Mesendoderm (in vitro differentiated cells): ENCODE measurements at regions not wholly inside any gene's neighbourhood (a gene's known extent, or its start where the extent isn't known, plus 50 kb on each side); places are given as distances from the start of the nearest gene placed in this dataset.

Experiments
- DNase-seq: peaks from one replicate; pipeline ENCODE4 v3.0.0; 2013
- H2AK5ac ChIP-seq: 2 replicates; pipeline ENCODE4 v1.6.1; 2013; ENCODE audit warnings: low read length, inconsistent platforms
- H2BK120ac ChIP-seq: 2 replicates; pipeline ENCODE4 v1.6.1; 2013; ENCODE audit warnings: low read depth, mild to moderate bottlenecking, low read length, moderate library complexity, mixed read lengths
- H2BK15ac ChIP-seq: replicated peaks from 2 replicates; pipeline ENCODE4 v1.6.1; 2013; ENCODE audit warnings: low read depth, mild to moderate bottlenecking, moderate library complexity
- H2BK5ac ChIP-seq: 2 replicates; pipeline ENCODE4 v1.6.1; 2013; ENCODE audit warnings: low read length, inconsistent platforms
- H3K18ac ChIP-seq: 2 replicates; pipeline ENCODE4 v1.6.1; 2013; ENCODE audit warnings: mild to moderate bottlenecking, low read length, mixed read lengths
- H3K23ac ChIP-seq: one replicate; pipeline ENCODE4 v1.6.1; 2013; ENCODE audit warnings: low read length
- H3K27ac ChIP-seq: 2 replicates; pipeline ENCODE4 v1.5.1; 2013; ENCODE audit warnings: low read depth, mild to moderate bottlenecking, inconsistent platforms, low read length, moderate library complexity
- H3K27me3 ChIP-seq: 2 replicates; pipeline ENCODE4 v1.6.1; 2013; ENCODE audit warnings: low read length, control low read depth, mild to moderate bottlenecking, inconsistent platforms; ENCODE audit not compliant: insufficient read depth, poor library complexity
- H3K36me3 ChIP-seq: 2 replicates; pipeline ENCODE4 v1.6.1; 2013; ENCODE audit warnings: low read length, inconsistent platforms; ENCODE audit not compliant: control insufficient read depth, insufficient read depth
- H3K4ac ChIP-seq: one replicate; pipeline ENCODE4 v1.6.1; 2013; ENCODE audit warnings: low read depth, mild to moderate bottlenecking, low read length, moderate library complexity
- H3K4me1 ChIP-seq: 2 replicates; pipeline ENCODE4 v1.6.1; 2013; ENCODE audit warnings: low read depth, low read length, inconsistent platforms; ENCODE audit not compliant: control insufficient read depth
- H3K4me2 ChIP-seq: 2 replicates; pipeline ENCODE4 v1.6.1; 2013; ENCODE audit warnings: low read length
- H3K4me3 ChIP-seq: 2 replicates; pipeline ENCODE4 v1.5.1; 2013; ENCODE audit warnings: mild to moderate bottlenecking, low read length
- H3K56ac ChIP-seq: one replicate; pipeline ENCODE4 v1.6.1; 2013; ENCODE audit warnings: low read length
- H3K79me1 ChIP-seq: 2 replicates; pipeline ENCODE4 v1.6.1; 2013; ENCODE audit warnings: low read length, inconsistent platforms
- H3K79me2 ChIP-seq: 2 replicates; pipeline ENCODE4 v1.6.1; 2013; ENCODE audit warnings: mild to moderate bottlenecking, low read length; ENCODE audit not compliant: control insufficient read depth, insufficient read depth
- H3K9ac ChIP-seq: 2 replicates; pipeline ENCODE4 v1.6.1; 2013; ENCODE audit warnings: low read length, inconsistent platforms
- H4K5ac ChIP-seq: one replicate; pipeline ENCODE4 v1.6.1; 2013; ENCODE audit warnings: low read length
- H4K8ac ChIP-seq: one replicate; pipeline ENCODE4 v1.6.1; 2013; ENCODE audit warnings: low read depth, mild to moderate bottlenecking, control low read depth, low read length, moderate library complexity
- WGBS: extraction: QIAGEN DNeasy Blood & Tissue Kit; methylation state at CpG from one replicate; pipeline ENCODE4 v1.1.7; 2013; ENCODE audit warnings: low lambda C conversion rate, missing lambda C conversion rate; ENCODE audit not compliant: insufficient coverage; ENCODE audit errors: extremely low coverage; 5-methylcytosine and 5-hydroxymethylcytosine counted together

- Histone ChIP-seq H3K23ac (no peak overlapping the region), H3K4me3 (no peak overlapping the region), H3K79me1 (no peaks in the 10 kb centered on the region), H2BK5ac (no peak overlapping the region), H4K8ac (no peak overlapping the region), H3K56ac (no peak overlapping the region), H3K36me3 (no peaks in the 10 kb centered on the region), H3K79me2 (no peaks in the 10 kb centered on the region), H3K27me3 (no peaks in the 10 kb centered on the region), H2BK15ac (no peak overlapping the region), H3K27ac (no peak overlapping the region), H3K18ac (no peak overlapping the region), H3K4me1 (no peaks in the 10 kb centered on the region), H4K5ac (no peak overlapping the region), H3K9ac (no peak overlapping the region), H2AK5ac (no peak overlapping the region), H2BK120ac (no peak overlapping the region), H3K4me2 (no peak overlapping the region), H3K4ac (no peak overlapping the region)
- WGBS: no CpG with 5 or more reads among the region's 4 CpGs
- no peak for DNase-seq
Observed at GRCh38 chr16:62638324-62638911, 602.2 kb upstream of the CDH8 start.

- no peak overlapping the region for H3K4me2 ChIP-seq
- H4K5ac ChIP-seq: no peak overlapping the region
- no peak overlapping the region for H3K4ac ChIP-seq
- no peak overlapping the region for H3K23ac ChIP-seq
- H3K9ac ChIP-seq: no peak overlapping the region
- no peak overlapping the region for H2BK5ac ChIP-seq
- WGBS: no CpG with 5 or more reads among the region's 2 CpGs
- H3K27me3 ChIP-seq: no peaks in the 10 kb centered on the region
- H3K4me1 ChIP-seq: no peaks in the 10 kb centered on the region
- no peak overlapping the region for H3K56ac ChIP-seq
- H3K27ac ChIP-seq: no peak overlapping the region
- no peak overlapping the region for H2BK120ac ChIP-seq
- H3K4me3 ChIP-seq: no peak overlapping the region
- H3K18ac ChIP-seq: no peak overlapping the region
- no peaks in the 10 kb centered on the region for H3K79me2 ChIP-seq
- no peaks in the 10 kb centered on the region for H3K36me3 ChIP-seq
- no peak overlapping the region for H4K8ac ChIP-seq
- no peaks in the 10 kb centered on the region for H3K79me1 ChIP-seq
- no peak for DNase-seq
- no peak overlapping the region for H2AK5ac ChIP-seq
- no peak overlapping the region for H2BK15ac ChIP-seq
Observed at GRCh38 chr16:62625326-62625725, 589.1 kb upstream of the CDH8 start.

GRCh38 chr16:62620275-62620674, 584.0 kb upstream of the CDH8 start:
- Histone ChIP-seq H2BK15ac (no peak overlapping the region), H4K5ac (no peak overlapping the region), H3K4me2 (no peak overlapping the region), H3K23ac (no peak overlapping the region), H3K4ac (no peak overlapping the region), H3K4me1 (no peaks in the 10 kb centered on the region), H3K27ac (no peak overlapping the region), H3K36me3 (no peaks in the 10 kb centered on the region), H3K27me3 (no peaks in the 10 kb centered on the region), H3K4me3 (no peak overlapping the region), H2BK5ac (no peak overlapping the region), H3K9ac (no peak overlapping the region), H3K18ac (no peak overlapping the region), H3K79me2 (no peaks in the 10 kb centered on the region), H3K79me1 (no peaks in the 10 kb centered on the region), H3K56ac (no peak overlapping the region), H4K8ac (no peak overlapping the region), H2BK120ac (no peak overlapping the region), H2AK5ac (no peak overlapping the region)
- DNase-seq: no peak

- WGBS: no CpG with 5 or more reads among the region's 2 CpGs
Observed at GRCh38 chr16:62615526-62615925, 579.3 kb upstream of the CDH8 start.

GRCh38 chr16:62610291-62610690, 574.1 kb upstream of the CDH8 start:
- Histone ChIP-seq H3K27ac (no peak overlapping the region), H3K9ac (no peak overlapping the region), H2BK120ac (no peak overlapping the region), H3K27me3 (no peaks in the 10 kb centered on the region), H3K4me1 (no peaks in the 10 kb centered on the region), H3K79me2 (no peaks in the 10 kb centered on the region), H2BK15ac (no peak overlapping the region), H3K4me2 (no peak overlapping the region), H4K5ac (no peak overlapping the region), H2AK5ac (no peak overlapping the region), H3K23ac (no peak overlapping the region), H3K18ac (no peak overlapping the region), H3K36me3 (no peaks in the 10 kb centered on the region), H2BK5ac (no peak overlapping the region), H3K4me3 (no peak overlapping the region), H4K8ac (no peak overlapping the region), H3K79me1 (no peaks in the 10 kb centered on the region), H3K4ac (no peak overlapping the region), H3K56ac (no peak overlapping the region)
- no CpG with 5 or more reads among the region's 7 CpGs for WGBS
- DNase-seq: no peak

More at GRCh38 chr16:62615526-62615925, 579.3 kb upstream of the CDH8 start:
- Histone ChIP-seq H3K9ac (no peak overlapping the region), H3K4me2 (no peak overlapping the region), H4K5ac (no peak overlapping the region), H3K4me3 (no peak overlapping the region), H3K23ac (no peak overlapping the region), H2BK120ac (no peak overlapping the region), H3K4ac (no peak overlapping the region), H3K79me1 (no peaks in the 10 kb centered on the region), H3K56ac (no peak overlapping the region), H2AK5ac (no peak overlapping the region), H3K79me2 (no peaks in the 10 kb centered on the region), H2BK5ac (no peak overlapping the region), H3K27ac (no peak overlapping the region), H3K36me3 (no peaks in the 10 kb centered on the region), H2BK15ac (no peak overlapping the region), H3K18ac (no peak overlapping the region), H3K27me3 (no peaks in the 10 kb centered on the region), H4K8ac (no peak overlapping the region), H3K4me1 (no peaks in the 10 kb centered on the region)
- no peak for DNase-seq

- no peak overlapping the region for H4K8ac ChIP-seq
- no peak overlapping the region for H3K18ac ChIP-seq
- H2BK120ac ChIP-seq: no peak overlapping the region
- H3K23ac ChIP-seq: no peak overlapping the region
- H3K79me2 ChIP-seq: no peaks in the 10 kb centered on the region
- H3K4me2 ChIP-seq: no peak overlapping the region
- no peaks in the 10 kb centered on the region for H3K27me3 ChIP-seq
- H4K5ac ChIP-seq: no peak overlapping the region
- no peak overlapping the region for H2AK5ac ChIP-seq
- no peaks in the 10 kb centered on the region for H3K36me3 ChIP-seq
- no CpG with 5 or more reads among the region's 3 CpGs for WGBS
- H3K56ac ChIP-seq: no peak overlapping the region
- no peaks in the 10 kb centered on the region for H3K4me1 ChIP-seq
- no peak overlapping the region for H3K9ac ChIP-seq
- no peak overlapping the region for H3K27ac ChIP-seq
- H2BK5ac ChIP-seq: no peak overlapping the region
- no peak overlapping the region for H2BK15ac ChIP-seq
- no peak overlapping the region for H3K4ac ChIP-seq
- no peak overlapping the region for H3K4me3 ChIP-seq
- DNase-seq: no peak
- no peaks in the 10 kb centered on the region for H3K79me1 ChIP-seq
Observed at GRCh38 chr16:62602790-62603189, 566.6 kb upstream of the CDH8 start.
